ENCODE measurements at regions not wholly inside any gene's neighbourhood (a gene's known extent, or its start where the extent isn't known, plus 50 kb on each side); places are given as distances from the start of the nearest gene placed in this dataset.
A peak's percentile ranks its signal among the peaks of the same experiment; 100 is the strongest.

DNA sequence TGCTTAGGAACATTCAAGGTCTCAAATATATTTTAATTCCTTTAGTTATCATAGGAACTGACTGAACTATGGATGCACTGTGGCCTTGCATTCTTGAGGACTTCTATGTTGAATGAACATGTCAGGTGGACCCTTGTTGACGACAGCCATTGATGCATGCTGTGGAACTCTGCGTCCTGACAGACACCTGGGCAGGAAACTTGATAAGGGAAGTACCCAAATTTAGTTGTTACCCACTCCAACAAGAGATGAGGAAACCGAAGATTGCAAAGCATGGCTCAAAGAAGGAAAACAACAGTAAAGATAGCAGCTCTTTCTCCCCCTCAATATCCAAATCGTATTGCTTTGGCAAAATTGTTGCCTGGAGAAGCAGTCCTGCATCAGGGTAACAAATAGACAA, 540.0 kb upstream of the NR3C2 start:
- TF ChIP-seq, protein P1, sequence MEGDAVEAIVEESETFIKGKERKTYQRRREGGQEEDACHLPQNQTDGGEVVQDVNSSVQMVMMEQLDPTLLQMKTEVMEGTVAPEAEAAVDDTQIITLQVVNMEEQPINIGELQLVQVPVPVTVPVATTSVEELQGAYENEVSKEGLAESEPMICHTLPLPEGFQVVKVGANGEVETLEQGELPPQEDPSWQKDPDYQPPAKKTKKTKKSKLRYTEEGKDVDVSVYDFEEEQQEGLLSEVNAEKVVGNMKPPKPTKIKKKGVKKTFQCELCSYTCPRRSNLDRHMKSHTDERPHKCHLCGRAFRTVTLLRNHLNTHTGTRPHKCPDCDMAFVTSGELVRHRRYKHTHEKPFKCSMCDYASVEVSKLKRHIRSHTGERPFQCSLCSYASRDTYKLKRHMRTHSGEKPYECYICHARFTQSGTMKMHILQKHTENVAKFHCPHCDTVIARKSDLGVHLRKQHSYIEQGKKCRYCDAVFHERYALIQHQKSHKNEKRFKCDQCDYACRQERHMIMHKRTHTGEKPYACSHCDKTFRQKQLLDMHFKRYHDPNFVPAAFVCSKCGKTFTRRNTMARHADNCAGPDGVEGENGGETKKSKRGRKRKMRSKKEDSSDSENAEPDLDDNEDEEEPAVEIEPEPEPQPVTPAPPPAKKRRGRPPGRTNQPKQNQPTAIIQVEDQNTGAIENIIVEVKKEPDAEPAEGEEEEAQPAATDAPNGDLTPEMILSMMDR (IDR thresholded peaks at IDR 0.05), result no peak
- TF ChIP-seq POLR2A (IDR thresholded peaks at IDR 0.05), result no peak
- intact Hi-C loops (cut with DNase I), result no loop called here
- Histone ChIP-seq H3K27ac (no peak overlapping the region), H3K4me1 (peaks cover 19 to 21% of the 10 kb centered on the region in 2 donors), H3K27me3 (no peaks in the 10 kb centered on the region), H3K9me3 (no peaks in the 10 kb centered on the region), H3K36me3 (no peaks in the 10 kb centered on the region), H3K4me3 (replicated peaks in 1 of 3) (no peak overlapping the region)
- no peak for DNase-seq
- 77 to 88% methylated on average over 4 of the region's 4 CpGs for WGBS, 2 donors

DNA sequence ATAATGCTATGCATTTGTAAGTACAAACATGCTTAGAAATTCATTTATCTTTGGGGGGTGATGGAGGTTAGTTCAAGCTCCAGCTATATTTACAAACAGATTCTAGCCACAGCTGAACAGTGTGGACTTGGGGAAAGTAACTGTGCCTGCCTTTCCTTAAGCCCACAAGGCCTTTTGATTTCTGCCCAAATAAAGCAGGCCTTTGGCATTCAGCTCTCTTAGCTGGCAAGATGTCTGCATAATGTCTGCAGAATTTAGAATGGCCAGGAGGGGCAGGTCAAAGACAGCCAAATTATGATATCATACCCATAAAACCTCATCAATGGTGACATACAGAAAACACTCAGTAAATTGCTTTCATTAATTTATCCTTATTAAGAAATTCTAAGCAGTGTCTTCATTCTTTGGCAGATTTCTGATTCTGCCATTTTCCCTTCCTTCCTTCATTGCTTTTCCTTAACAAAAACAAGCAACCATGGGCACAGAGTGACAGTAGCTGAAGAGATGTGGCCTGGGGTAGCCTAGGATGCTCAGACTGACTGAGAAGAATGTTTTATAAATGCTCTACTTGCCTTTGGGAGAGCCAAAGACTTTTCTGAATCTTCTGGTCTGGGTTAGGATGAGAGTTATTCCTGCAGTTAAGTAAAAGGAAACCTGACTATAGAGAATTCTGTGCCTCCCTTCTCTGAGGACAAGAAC, 538.7 kb upstream of the NR3C2 start:
- no peaks in the 10 kb centered on the region for H3K9me3 ChIP-seq
- peaks cover 17 to 21% of the 10 kb centered on the region in 2 donors for H3K4me1 ChIP-seq
- no peaks in the 10 kb centered on the region for H3K36me3 ChIP-seq
- no peak overlapping the region for H3K27ac ChIP-seq
- intact Hi-C loops (cut with DNase I), result no loop called here
- H3K27me3 ChIP-seq, result no peaks in the 10 kb centered on the region
- DNase-seq, result no peak
- H3K4me3 ChIP-seq (replicated peaks in 1 of 3), result no peak overlapping the region
- TF ChIP-seq POLR2A (IDR thresholded peaks at IDR 0.05), result no peak
- TF ChIP-seq, protein P1 (IDR thresholded peaks at IDR 0.05), result peak in 1 of 6 experiments; percentile 12

DNA sequence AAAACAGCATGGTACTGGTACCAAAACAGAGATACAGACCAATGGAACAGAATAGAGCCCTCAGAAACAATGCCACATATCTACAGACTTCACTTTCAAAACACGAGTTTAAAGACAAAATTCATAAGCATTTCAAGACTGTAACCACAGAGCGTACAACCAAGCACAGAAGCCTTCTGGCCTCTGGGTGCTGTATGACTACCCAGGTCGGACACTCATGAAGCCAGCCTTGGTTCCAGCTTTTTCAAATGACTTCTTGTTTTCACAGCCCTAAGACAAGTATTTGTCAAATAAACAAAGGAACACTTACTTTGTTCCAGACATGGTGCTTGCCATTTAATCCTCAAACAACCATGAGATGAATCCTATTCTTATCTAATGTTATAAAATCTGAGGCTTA, 536.1 kb upstream of the NR3C2 start:
- TF ChIP-seq POLR2A (IDR thresholded peaks at IDR 0.05), result no peak
- TF ChIP-seq, protein P1 (IDR thresholded peaks at IDR 0.05), result no peak
- 37 to 50% methylated on average over 3 of the region's 3 CpGs for WGBS, 2 donors

DNA sequence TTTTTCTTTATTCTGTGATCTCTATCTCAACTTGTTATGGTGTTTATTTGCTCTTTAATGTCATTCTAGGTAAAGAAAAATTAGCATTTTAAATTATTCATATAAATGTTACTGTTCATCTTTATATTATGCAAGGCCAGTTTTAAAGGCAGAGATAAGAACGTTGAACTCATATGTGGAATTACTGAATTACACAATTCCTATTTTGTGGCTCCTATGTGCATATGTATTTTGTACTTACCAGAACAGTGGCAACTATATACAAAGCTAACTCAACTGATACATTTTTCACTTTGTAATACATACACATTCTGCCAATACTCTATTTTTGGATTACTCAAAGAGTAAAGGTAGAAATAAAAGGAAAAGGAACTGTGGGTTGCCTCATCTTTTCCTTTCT, 533.2 kb upstream of the NR3C2 start:
- no peak overlapping the region for H3K4me3 ChIP-seq (replicated peaks in 1 of 3)
- WGBS, 2 donors, result 90 to 94% methylated on average over 1 of the region's 1 CpG
- DNase-seq, result no peak
- H3K4me1 ChIP-seq, result peaks cover 17 to 22% of the 10 kb centered on the region in 2 donors
- H3K36me3 ChIP-seq, result no peaks in the 10 kb centered on the region
- no peak for TF ChIP-seq POLR2A (IDR thresholded peaks at IDR 0.05)
- TF ChIP-seq, protein P1 (IDR thresholded peaks at IDR 0.05), result no peak
- intact Hi-C loops (cut with DNase I), result no loop called here
- H3K27ac ChIP-seq, result no peak overlapping the region
- H3K9me3 ChIP-seq, result no peaks in the 10 kb centered on the region
- no peaks in the 10 kb centered on the region for H3K27me3 ChIP-seq

More for the DNA sequence above, 536.1 kb upstream of the NR3C2 start:
- peak overlapping the region in 1 of 3 donors; percentile 40 for H3K27ac ChIP-seq
- H3K4me1 ChIP-seq, result peaks cover 17 to 21% of the 10 kb centered on the region in 2 donors
- H3K4me3 ChIP-seq (replicated peaks in 1 of 3), result no peak overlapping the region
- no peaks in the 10 kb centered on the region for H3K36me3 ChIP-seq
- intact Hi-C loops (cut with DNase I), result no loop called here
- H3K9me3 ChIP-seq, result no peaks in the 10 kb centered on the region
- H3K27me3 ChIP-seq, result no peaks in the 10 kb centered on the region
- peak; percentile 72 to 73 for DNase-seq

DNA sequence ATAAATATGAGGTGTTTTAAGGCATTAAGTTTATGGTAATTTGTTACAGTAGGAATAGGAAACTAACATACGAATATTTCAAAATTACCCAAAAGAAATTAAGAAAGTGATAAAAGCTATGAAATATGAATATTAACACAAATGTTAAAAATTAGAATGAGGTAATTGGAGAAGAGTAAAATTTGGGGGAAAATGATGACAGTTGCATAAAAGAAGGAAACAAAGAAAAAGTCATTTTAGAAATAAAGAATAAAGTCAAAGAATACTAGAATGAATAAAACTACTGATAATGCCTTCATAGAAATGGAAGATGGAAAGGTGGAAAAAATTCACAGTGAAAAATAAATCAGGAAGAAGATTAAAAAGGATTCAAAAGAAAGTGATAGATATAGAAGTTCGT, 522.9 kb upstream of the NR3C2 start:
- Histone ChIP-seq H3K36me3 (no peaks in the 10 kb centered on the region), H3K27ac (no peak overlapping the region), H3K4me1 (no peaks in the 10 kb centered on the region), H3K9me3 (no peaks in the 10 kb centered on the region), H3K27me3 (no peaks in the 10 kb centered on the region), H3K4me3 (replicated peaks in 1 of 3) (no peak overlapping the region)
- WGBS, 2 donors, result 94 to 95% methylated on average over 2 of the region's 2 CpGs
- TF ChIP-seq POLR2A (IDR thresholded peaks at IDR 0.05), result no peak
- TF ChIP-seq, protein P1 (IDR thresholded peaks at IDR 0.05), result no peak
- DNase-seq, result no peak
- intact Hi-C loops (cut with DNase I), result no loop called here
